KMS-11 (cell line): ENCODE measurements at regions not wholly inside any gene's neighbourhood (a gene's known extent, or its start where the extent isn't known, plus 50 kb on each side); places are given as distances from the start of the nearest gene placed in this dataset.

Experiments
- H2AFZ ChIP-seq: fragments of 200-600 bp; sonication (generic); 2 replicates; pipeline ENCODE4 v1.6.1; 2016; ENCODE audit warnings: antibody characterized with exemption, mixed run types, low read depth
- H3K27ac ChIP-seq: fragments of 200-600 bp; sonication (generic); 2 replicates; pipeline ENCODE4 v1.6.1; 2016; ENCODE audit warnings: mild to moderate bottlenecking, mixed run types
- H3K27me3 ChIP-seq: fragments of 200-600 bp; sonication (generic); 2 replicates; pipeline ENCODE4 v1.6.1; 2017; ENCODE audit warnings: mild to moderate bottlenecking, low read depth, mixed run types, moderate library complexity; ENCODE audit not compliant: insufficient read depth
- H3K36me3 ChIP-seq: fragments of 200-600 bp; sonication (generic); 2 replicates; pipeline ENCODE4 v1.6.1; 2017; ENCODE audit warnings: mild to moderate bottlenecking, mixed run types; ENCODE audit not compliant: insufficient read depth
- H3K4me1 ChIP-seq: fragments of 200-600 bp; sonication (generic); 2 replicates; pipeline ENCODE4 v1.6.1; 2016; ENCODE audit warnings: mild to moderate bottlenecking, low read depth, mixed run types; ENCODE audit not compliant: poor library complexity, severe bottlenecking
- H3K4me2 ChIP-seq: fragments of 200-600 bp; sonication (generic); 2 replicates; pipeline ENCODE4 v1.7.0; 2016; ENCODE audit warnings: mild to moderate bottlenecking, mixed run types
- H3K4me3 ChIP-seq: fragments of 200-600 bp; sonication (generic); IDR thresholded peaks from 2 replicates; pipeline ENCODE4 v1.6.1; 2017; ENCODE audit warnings: low read depth, low read length, mixed read lengths; ENCODE audit not compliant: insufficient read depth
- H3K79me2 ChIP-seq: fragments of 200-600 bp; sonication (generic); 2 replicates; pipeline ENCODE4 v1.6.1; 2016; ENCODE audit warnings: low read depth, mixed run types; ENCODE audit not compliant: insufficient read depth
- H3K9ac ChIP-seq: fragments of 200-600 bp; sonication (generic); 2 replicates; pipeline ENCODE4 v1.6.1; 2016; ENCODE audit warnings: mild to moderate bottlenecking, mixed run types
- H4K20me1 ChIP-seq: fragments of 200-600 bp; sonication (generic); 2 replicates; pipeline ENCODE4 v1.6.1; 2016; ENCODE audit warnings: mild to moderate bottlenecking, mixed run types; ENCODE audit not compliant: insufficient read depth
- CTCF ChIP-seq: fragments of 200-600 bp; sonication (generic); conservative IDR thresholded peaks from 2 replicates; pipeline ENCODE4 v1.6.1; 2017; ENCODE audit warnings: low read depth, mild to moderate bottlenecking, antibody characterized with exemption, low read length, moderate library complexity, mixed read lengths

DNA sequence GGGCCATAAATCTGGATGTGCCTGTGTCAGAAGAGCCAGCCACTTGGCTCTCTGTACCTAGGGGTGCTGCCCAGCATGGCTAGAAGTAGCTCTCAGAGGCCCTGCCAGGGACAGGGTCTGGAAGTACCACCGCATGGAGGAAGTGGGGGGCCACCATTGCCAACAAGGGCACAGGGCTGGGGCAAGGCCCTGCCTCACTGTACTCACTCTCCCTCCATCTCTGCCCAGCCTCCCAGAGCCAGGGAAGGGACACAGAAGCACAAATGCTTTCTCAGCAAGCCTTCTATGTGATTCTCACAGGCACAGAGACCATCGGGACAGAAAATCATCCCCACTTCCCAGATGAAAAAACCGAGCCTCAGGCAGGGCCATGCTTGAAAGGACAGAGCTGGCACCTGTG is 138.1 kb downstream of the C5orf15 start:
- Histone ChIP-seq H3K9ac (no peak overlapping the region), H3K27ac (no peak overlapping the region), H3K4me2 (no peak overlapping the region), H4K20me1 (no peaks in the 10 kb centered on the region), H3K79me2 (no peaks in the 10 kb centered on the region), H3K36me3 (no peaks in the 10 kb centered on the region), H2AFZ (no peak overlapping the region), H3K4me3 (no peak overlapping the region), H3K4me1 (peaks cover 28% of the 10 kb centered on the region), H3K27me3 (no peaks in the 10 kb centered on the region)
- TF ChIP-seq CTCF = no peak

- H3K79me2 ChIP-seq = no peaks in the 10 kb centered on the region
- no peak overlapping the region for H3K27ac ChIP-seq
- TF ChIP-seq CTCF = no peak
- peaks cover 33% of the 10 kb centered on the region for H3K4me1 ChIP-seq
- H3K9ac ChIP-seq = no peak overlapping the region
- H3K4me3 ChIP-seq = no peak overlapping the region
- H3K36me3 ChIP-seq = no peaks in the 10 kb centered on the region
- H3K27me3 ChIP-seq = no peaks in the 10 kb centered on the region
- no peak overlapping the region for H2AFZ ChIP-seq
- no peaks in the 10 kb centered on the region for H4K20me1 ChIP-seq
- no peak overlapping the region for H3K4me2 ChIP-seq
These were observed 138.6 kb downstream of the C5orf15 start for GRCh38 chr5:133829786-133830185.

DNA sequence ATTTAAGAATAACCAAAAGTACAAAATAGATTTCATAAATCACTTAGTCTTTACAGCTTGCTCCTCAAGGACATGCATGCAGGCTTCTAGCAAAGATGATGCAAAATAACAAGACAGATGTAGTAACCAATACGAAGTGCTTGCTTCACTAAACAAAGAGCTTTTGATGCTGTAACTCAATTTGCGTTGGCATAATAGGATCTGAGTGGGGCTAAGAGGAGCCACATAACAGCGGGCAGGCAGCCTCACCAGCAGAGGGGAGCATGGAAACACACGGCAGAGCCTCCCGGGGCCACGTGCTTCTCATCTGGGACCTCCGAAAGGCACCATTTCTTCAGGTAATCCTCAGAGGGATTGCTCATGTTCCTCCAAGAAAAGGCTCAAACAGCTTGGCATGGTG is 139.7 kb downstream of the C5orf15 start:
- no peak for TF ChIP-seq CTCF
- no peak overlapping the region for H2AFZ ChIP-seq
- H3K27ac ChIP-seq = no peak overlapping the region
- no peak overlapping the region for H3K4me2 ChIP-seq
- no peaks in the 10 kb centered on the region for H4K20me1 ChIP-seq
- H3K4me1 ChIP-seq = peaks cover 44% of the 10 kb centered on the region
- H3K4me3 ChIP-seq = no peak overlapping the region
- no peak overlapping the region for H3K9ac ChIP-seq
- no peaks in the 10 kb centered on the region for H3K27me3 ChIP-seq
- H3K36me3 ChIP-seq = no peaks in the 10 kb centered on the region
- no peaks in the 10 kb centered on the region for H3K79me2 ChIP-seq

DNA sequence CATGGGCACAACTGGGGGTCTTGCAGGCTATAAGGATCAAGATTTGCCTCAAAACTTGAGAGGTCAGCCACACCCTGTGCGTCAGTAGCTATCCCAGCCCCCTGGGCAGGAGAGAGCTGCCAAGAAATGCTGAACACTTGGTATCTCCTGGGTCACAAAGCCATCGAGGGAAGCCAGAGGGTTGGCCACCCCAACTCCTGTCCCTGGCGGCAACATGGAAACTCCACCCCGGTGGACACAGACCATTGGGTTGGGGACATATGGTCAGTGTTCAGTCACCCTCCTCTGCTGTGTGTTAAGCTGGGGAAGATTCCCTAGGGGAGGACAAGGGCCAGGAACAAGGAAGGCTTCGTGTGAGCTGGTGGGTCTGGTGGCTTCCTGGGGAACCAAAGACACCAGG is 140.6 kb downstream of the C5orf15 start:
- Histone ChIP-seq H2AFZ (no peak overlapping the region), H4K20me1 (no peaks in the 10 kb centered on the region), H3K79me2 (no peaks in the 10 kb centered on the region), H3K27me3 (no peaks in the 10 kb centered on the region), H3K4me2 (no peak overlapping the region), H3K27ac (no peak overlapping the region), H3K36me3 (no peaks in the 10 kb centered on the region), H3K4me1 (peaks cover 51% of the 10 kb centered on the region), H3K4me3 (no peak overlapping the region), H3K9ac (no peak overlapping the region)
- TF ChIP-seq CTCF = no peak

GRCh38 chr5:133827011-133827410 is 141.4 kb downstream of the C5orf15 start:
- TF ChIP-seq CTCF = no peak
- H3K27me3 ChIP-seq = no peaks in the 10 kb centered on the region
- H3K4me2 ChIP-seq = no peak overlapping the region
- no peaks in the 10 kb centered on the region for H3K79me2 ChIP-seq
- peaks cover 51% of the 10 kb centered on the region for H3K4me1 ChIP-seq
- no peak overlapping the region for H3K9ac ChIP-seq
- no peak overlapping the region for H3K27ac ChIP-seq
- no peak overlapping the region for H2AFZ ChIP-seq
- no peaks in the 10 kb centered on the region for H3K36me3 ChIP-seq
- no peak overlapping the region for H3K4me3 ChIP-seq
- H4K20me1 ChIP-seq = no peaks in the 10 kb centered on the region
